ENCODE measurements at regions not wholly inside any gene's neighbourhood (a gene's known extent, or its start where the extent isn't known, plus 50 kb on each side); places are given as distances from the start of the nearest gene placed in this dataset.

- DNase-seq (no peak), ATAC-seq (no peak)
- WGBS, 2 donors = 73 to 75% methylated on average over 1 of the region's 1 CpG
- H3K9me3 ChIP-seq = peaks cover 0 to 29% (median 0%) of the 10 kb centered on the region in 11 donors
- no peaks in the 10 kb centered on the region for H3K4me1 ChIP-seq
- intact Hi-C loops (cut with DNase I) = no loop called here
- H3K27ac ChIP-seq = no peak overlapping the region
- H3K4me3 ChIP-seq = no peak overlapping the region
- H3K27me3 ChIP-seq = no peaks in the 10 kb centered on the region
- no peaks in the 10 kb centered on the region for H3K36me3 ChIP-seq
- no peak for TF ChIP-seq CTCF (IDR thresholded peaks at IDR 0.05)
These were observed 588.0 kb upstream of the NRXN1 start for GRCh38 chr2:51619961-51620360.

- Histone ChIP-seq H3K4me1 (no peaks in the 10 kb centered on the region), H3K27me3 (no peaks in the 10 kb centered on the region), H3K4me3 (no peak overlapping the region), H3K27ac (no peak overlapping the region), H3K36me3 (no peaks in the 10 kb centered on the region), H3K9me3 (peaks cover 0 to 71% (median 6%) of the 10 kb centered on the region in 11 donors)
- intact Hi-C loops (cut with DNase I) = no loop called here
- DNase-seq (no peak), ATAC-seq (no peak)
- WGBS, 2 donors = 77 to 81% methylated on average over 3 of the region's 3 CpGs
- TF ChIP-seq CTCF (IDR thresholded peaks at IDR 0.05) = no peak
These were observed 580.5 kb upstream of the NRXN1 start for GRCh38 chr2:51612387-51612786.

GRCh38 chr2:51601706-51602105, 569.8 kb upstream of the NRXN1 start:
- Histone ChIP-seq H3K4me1 (no peaks in the 10 kb centered on the region), H3K27ac (no peak overlapping the region), H3K4me3 (no peak overlapping the region), H3K36me3 (no peaks in the 10 kb centered on the region), H3K27me3 (no peaks in the 10 kb centered on the region), H3K9me3 (peaks cover 0 to 25% (median 10%) of the 10 kb centered on the region in 11 donors)
- intact Hi-C loops (cut with DNase I) = no loop called here
- no peak for TF ChIP-seq CTCF (IDR thresholded peaks at IDR 0.05)
- WGBS, 2 donors = 93 to 95% methylated on average over 5 of the region's 5 CpGs
- DNase-seq (no peak), ATAC-seq (no peak)

GRCh38 chr2:51597086-51597485, 565.2 kb upstream of the NRXN1 start:
- intact Hi-C loops (cut with DNase I) = no loop called here
- ATAC-seq = no peak
- no peak for DNase-seq
- Histone ChIP-seq H3K4me1 (no peaks in the 10 kb centered on the region), H3K27me3 (no peaks in the 10 kb centered on the region), H3K27ac (no peak overlapping the region), H3K36me3 (no peaks in the 10 kb centered on the region), H3K4me3 (no peak overlapping the region), H3K9me3 (peaks cover 0 to 19% (median 10%) of the 10 kb centered on the region in 11 donors)
- TF ChIP-seq CTCF (IDR thresholded peaks at IDR 0.05) = no peak

GRCh38 chr2:51595836-51596235, 563.9 kb upstream of the NRXN1 start:
- intact Hi-C loops (cut with DNase I) = no loop called here
- Histone ChIP-seq H3K27me3 (no peaks in the 10 kb centered on the region), H3K4me3 (no peak overlapping the region), H3K4me1 (no peaks in the 10 kb centered on the region), H3K27ac (no peak overlapping the region), H3K36me3 (no peaks in the 10 kb centered on the region), H3K9me3 (peaks cover 0 to 10% (median 3%) of the 10 kb centered on the region in 11 donors)
- TF ChIP-seq CTCF (IDR thresholded peaks at IDR 0.05) = no peak
- DNase-seq (no peak), ATAC-seq (no peak)
